ENCODE measurements at regions not wholly inside any gene's neighbourhood (a gene's known extent, or its start where the extent isn't known, plus 50 kb on each side); places are given as distances from the start of the nearest gene placed in this dataset.

- Histone ChIP-seq H3K36me3 (ENCODE audit: insufficient read depth, insufficient read length, low read length) (no peaks in the 10 kb centered on the region), H3K4me3 (ENCODE audit: insufficient read length, low read depth) (no peak overlapping the region), H3K4me1 (ENCODE audit: insufficient read depth, insufficient read length) (peaks cover 44% of the 10 kb centered on the region), H3K9ac (ENCODE audit: insufficient read length, low read depth) (no peak overlapping the region), H3K9me3 (ENCODE audit: insufficient read depth, low read length) (no peaks in the 10 kb centered on the region), H3K27me3 (ENCODE audit: insufficient read depth, insufficient read length) (no peaks in the 10 kb centered on the region)
- no peak for DNase-seq (ENCODE audit: low read depth, low spot score)
- TF ChIP-seq SUZ12 (IDR thresholded peaks at IDR 0.05; ENCODE audit: extremely low read depth, insufficient read depth, insufficient read length) = no peak
- TF ChIP-seq YY1 (IDR thresholded peaks at IDR 0.05; ENCODE audit: insufficient read depth, insufficient read length) = no peak
- no peak for TF ChIP-seq ZNF274 (IDR thresholded peaks at IDR 0.05; ENCODE audit: low read depth, low read length)
Measured at GRCh38 chr1:29502911-29503840, 266.9 kb downstream of the PTPRU start.

DNA sequence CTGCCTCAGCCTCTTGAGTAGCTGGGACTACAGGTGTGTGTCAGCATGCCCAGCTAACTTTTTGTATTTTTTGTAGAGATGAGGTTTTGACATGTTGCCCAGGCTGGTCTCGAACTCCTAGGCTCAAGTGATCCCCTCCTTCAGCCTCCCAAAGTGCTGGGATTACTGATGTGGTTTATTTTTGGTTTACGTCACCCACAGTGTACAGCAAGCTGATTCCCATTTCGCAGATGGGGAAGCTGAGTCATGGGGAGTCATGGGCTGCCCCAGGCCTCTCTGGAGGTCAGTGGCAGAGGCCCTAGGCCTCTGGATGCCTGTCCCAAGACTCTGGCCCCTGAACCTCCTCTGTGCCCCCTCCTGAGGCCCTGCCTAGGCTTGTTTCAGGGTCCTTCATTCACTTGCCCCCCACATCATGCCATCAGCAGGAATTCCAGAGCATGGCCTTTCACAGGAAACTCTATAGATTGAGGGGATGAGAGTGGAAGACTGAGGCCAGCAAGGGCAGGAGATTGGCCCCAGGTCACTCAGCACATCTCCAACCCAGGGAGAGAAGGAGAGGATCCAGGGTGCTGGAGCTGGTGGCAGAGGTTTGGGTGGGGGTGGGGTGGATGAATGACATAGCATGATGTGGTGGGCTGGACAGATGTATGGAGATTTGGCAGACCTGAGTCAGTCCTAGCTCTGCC lies 266.0 kb downstream of the PTPRU start:
- no peak for TF ChIP-seq ZNF274 (IDR thresholded peaks at IDR 0.05; ENCODE audit: low read depth, low read length)
- H3K4me1 ChIP-seq (ENCODE audit: insufficient read depth, insufficient read length) = peaks cover 49% of the 10 kb centered on the region
- no peaks in the 10 kb centered on the region for H3K27me3 ChIP-seq (ENCODE audit: insufficient read depth, insufficient read length)
- H3K9me3 ChIP-seq (ENCODE audit: insufficient read depth, low read length) = no peaks in the 10 kb centered on the region
- H3K36me3 ChIP-seq (ENCODE audit: insufficient read depth, insufficient read length, low read length) = no peaks in the 10 kb centered on the region
- DNase-seq (ENCODE audit: low read depth, low spot score) = no peak
- H3K9ac ChIP-seq (ENCODE audit: insufficient read length, low read depth) = peak overlapping the region; percentile 57
- H3K4me3 ChIP-seq (ENCODE audit: insufficient read length, low read depth) = no peak overlapping the region

- H3K9me3 ChIP-seq (ENCODE audit: insufficient read depth, low read length) = peaks cover 3% of the 10 kb centered on the region
- H3K4me1 ChIP-seq (ENCODE audit: insufficient read depth, insufficient read length) = peaks cover 52% of the 10 kb centered on the region
- TF ChIP-seq YY1 (IDR thresholded peaks at IDR 0.05; ENCODE audit: insufficient read depth, insufficient read length) = no peak
- no peak for TF ChIP-seq ZNF274 (IDR thresholded peaks at IDR 0.05; ENCODE audit: low read depth, low read length)
- TF ChIP-seq SUZ12 (IDR thresholded peaks at IDR 0.05; ENCODE audit: extremely low read depth, insufficient read depth, insufficient read length) = no peak
- peak overlapping the region; percentile 13 for H3K9ac ChIP-seq (ENCODE audit: insufficient read length, low read depth)
- no peak overlapping the region for H3K4me3 ChIP-seq (ENCODE audit: insufficient read length, low read depth)
- peak; percentile 78 for DNase-seq (ENCODE audit: low read depth, low spot score)
- no peaks in the 10 kb centered on the region for H3K36me3 ChIP-seq (ENCODE audit: insufficient read depth, insufficient read length, low read length)
- no peaks in the 10 kb centered on the region for H3K27me3 ChIP-seq (ENCODE audit: insufficient read depth, insufficient read length)
Measured at GRCh38 chr1:29501227-29501976, 265.1 kb downstream of the PTPRU start.

- peaks cover 48% of the 10 kb centered on the region for H3K4me1 ChIP-seq (ENCODE audit: insufficient read depth, insufficient read length)
- TF ChIP-seq ZNF274 (IDR thresholded peaks at IDR 0.05; ENCODE audit: low read depth, low read length) = no peak
- peak overlapping the region; percentile 51 for H3K9ac ChIP-seq (ENCODE audit: insufficient read length, low read depth)
- H3K9me3 ChIP-seq (ENCODE audit: insufficient read depth, low read length) = peaks cover 10% of the 10 kb centered on the region
- H3K36me3 ChIP-seq (ENCODE audit: insufficient read depth, insufficient read length, low read length) = no peaks in the 10 kb centered on the region
- H3K27me3 ChIP-seq (ENCODE audit: insufficient read depth, insufficient read length) = no peaks in the 10 kb centered on the region
- no peak for DNase-seq (ENCODE audit: low read depth, low spot score)
- no peak overlapping the region for H3K4me3 ChIP-seq (ENCODE audit: insufficient read length, low read depth)
Measured at GRCh38 chr1:29500651-29501050, 264.3 kb downstream of the PTPRU start.

DNA sequence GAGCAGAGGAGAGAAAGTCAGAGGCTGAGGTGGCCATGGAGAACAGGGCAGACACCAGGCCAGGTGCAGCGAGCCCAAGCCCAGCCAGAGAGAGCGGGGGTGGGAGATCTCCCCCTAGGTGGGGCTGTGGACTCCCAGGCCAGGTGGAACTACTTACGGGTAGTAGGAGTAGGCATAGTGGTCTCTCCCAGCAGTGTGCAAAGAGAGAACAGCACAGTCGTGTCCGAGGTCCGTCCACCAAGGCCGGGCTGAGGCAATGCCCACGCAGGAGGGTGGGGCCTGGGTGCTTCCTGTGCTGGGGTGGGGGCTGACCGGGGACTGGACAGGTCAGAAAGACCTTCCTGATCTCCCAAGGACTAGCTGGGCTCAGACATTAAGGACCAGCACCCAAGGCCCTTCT lies 263.7 kb downstream of the PTPRU start:
- H3K4me1 ChIP-seq (ENCODE audit: insufficient read depth, insufficient read length) = peaks cover 47% of the 10 kb centered on the region
- no peak overlapping the region for H3K4me3 ChIP-seq (ENCODE audit: insufficient read length, low read depth)
- no peaks in the 10 kb centered on the region for H3K27me3 ChIP-seq (ENCODE audit: insufficient read depth, insufficient read length)
- DNase-seq (ENCODE audit: low read depth, low spot score) = no peak
- peak overlapping the region; percentile 1 for H3K9ac ChIP-seq (ENCODE audit: insufficient read length, low read depth)
- no peak for TF ChIP-seq SUZ12 (IDR thresholded peaks at IDR 0.05; ENCODE audit: extremely low read depth, insufficient read depth, insufficient read length)
- no peak for TF ChIP-seq YY1 (IDR thresholded peaks at IDR 0.05; ENCODE audit: insufficient read depth, insufficient read length)
- no peak for TF ChIP-seq ZNF274 (IDR thresholded peaks at IDR 0.05; ENCODE audit: low read depth, low read length)
- H3K36me3 ChIP-seq (ENCODE audit: insufficient read depth, insufficient read length, low read length) = no peaks in the 10 kb centered on the region
- H3K9me3 ChIP-seq (ENCODE audit: insufficient read depth, low read length) = peaks cover 17% of the 10 kb centered on the region

DNA sequence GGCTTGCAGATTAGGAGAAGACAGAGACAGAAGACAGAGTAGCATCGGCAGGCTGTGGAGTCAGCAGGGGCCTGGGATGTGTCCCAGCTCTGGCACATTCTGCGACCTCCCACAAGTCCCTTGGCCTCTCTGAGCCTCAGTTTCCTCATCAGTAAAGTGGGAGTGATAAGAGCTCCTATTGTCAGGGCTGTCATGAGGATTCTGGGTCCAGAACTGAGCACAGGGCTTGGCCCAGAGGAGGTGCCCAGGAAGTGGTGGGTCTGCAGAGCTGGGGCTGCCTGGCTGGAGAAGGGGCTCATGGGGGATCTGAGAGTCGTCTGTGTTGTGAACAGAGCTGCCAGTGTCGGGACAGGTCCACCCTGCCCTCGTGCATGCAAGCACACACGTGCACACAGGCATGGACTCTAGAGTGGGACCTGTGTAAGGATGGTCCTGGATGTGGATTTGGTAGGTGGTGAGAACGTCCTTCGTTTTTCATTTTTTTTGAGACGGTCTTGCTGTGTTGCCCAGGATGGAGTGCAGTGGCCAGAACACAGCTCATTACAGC lies 262.9 kb downstream of the PTPRU start:
- no peak for TF ChIP-seq YY1 (IDR thresholded peaks at IDR 0.05; ENCODE audit: insufficient read depth, insufficient read length)
- no peak for TF ChIP-seq ZNF274 (IDR thresholded peaks at IDR 0.05; ENCODE audit: low read depth, low read length)
- no peak for TF ChIP-seq SUZ12 (IDR thresholded peaks at IDR 0.05; ENCODE audit: extremely low read depth, insufficient read depth, insufficient read length)

More for the DNA sequence above, 262.9 kb downstream of the PTPRU start:
- Histone ChIP-seq H3K9me3 (ENCODE audit: insufficient read depth, low read length) (peaks cover 25% of the 10 kb centered on the region), H3K27me3 (ENCODE audit: insufficient read depth, insufficient read length) (no peaks in the 10 kb centered on the region), H3K36me3 (ENCODE audit: insufficient read depth, insufficient read length, low read length) (no peaks in the 10 kb centered on the region), H3K4me3 (ENCODE audit: insufficient read length, low read depth) (no peak overlapping the region), H3K4me1 (ENCODE audit: insufficient read depth, insufficient read length) (peaks cover 47% of the 10 kb centered on the region), H3K9ac (ENCODE audit: insufficient read length, low read depth) (peak overlapping the region; percentile 50)
- DNase-seq (ENCODE audit: low read depth, low spot score) = no peak

Data from NT2/D1 (cell line).